OCI-LY1 (cell line): ENCODE measurements at regions not wholly inside any gene's neighbourhood (a gene's known extent, or its start where the extent isn't known, plus 50 kb on each side); places are given as distances from the start of the nearest gene placed in this dataset.

Source experiments
- CTCF ChIP-seq: fragments of 200-600 bp; sonication (generic), shearing (Covaris generic); IDR thresholded peaks from 2 replicates; pipeline ENCODE4 v1.5.1; 2017; ENCODE audit warnings: mild to moderate bottlenecking, antibody characterized with exemption, low read length, moderate library complexity, mixed read lengths
- EZH2 ChIP-seq: fragments of 200-600 bp; sonication (generic), shearing (Covaris generic); IDR thresholded peaks from 2 replicates; pipeline ENCODE4 v1.8.0; 2017; ENCODE audit warnings: borderline replicate concordance, mixed run types, mild to moderate bottlenecking, antibody characterized with exemption, low read length, moderate library complexity, mixed read lengths

GRCh38 chr1:98316286-98316905 is 345.1 kb upstream of the SNX7 start:
- no peak for TF ChIP-seq CTCF
- TF ChIP-seq EZH2, result no peak
